SJSA1 (cell line): ENCODE measurements at regions not wholly inside any gene's neighbourhood (a gene's known extent, or its start where the extent isn't known, plus 50 kb on each side); places are given as distances from the start of the nearest gene placed in this dataset.

Experiments used
- DNase-seq, 2 experiments: peaks; one replicate each; pipeline ENCODE4 v3.0.0-alpha.2; 2015 to 2020; ENCODE audit warnings: low spot score in 2 of 2, low read depth in 1 of 2
- H3K27ac ChIP-seq: fragments of 250-450 bp; sonication (Bioruptor Pico); 2 replicates; pipeline ENCODE4 v1.5.1; 2020; ENCODE audit warnings: mild to moderate bottlenecking, moderate library complexity
- H3K27me3 ChIP-seq: fragments of 250-450 bp; sonication (Bioruptor Pico); replicated peaks from 2 replicates; pipeline ENCODE4 v1.5.1; 2020; ENCODE audit warnings: mild to moderate bottlenecking, moderate library complexity
- H3K36me3 ChIP-seq: fragments of 250-450 bp; sonication (Bioruptor Pico); 2 replicates; pipeline ENCODE4 v1.5.1; 2020; ENCODE audit warnings: mild to moderate bottlenecking
- H3K4me1 ChIP-seq: fragments of 250-450 bp; sonication (Bioruptor Pico); replicated peaks from 2 replicates; pipeline ENCODE4 v1.6.1; 2021; ENCODE audit warnings: mild to moderate bottlenecking
- H3K4me3 ChIP-seq: fragments of 250-450 bp; sonication (Bioruptor Pico); 2 replicates; pipeline ENCODE4 v1.5.1; 2020; ENCODE audit warnings: mild to moderate bottlenecking
- H3K9me3 ChIP-seq: fragments of 250-450 bp; sonication (Bioruptor Pico); replicated peaks from 2 replicates; pipeline ENCODE4 v1.5.1; 2020; ENCODE audit warnings: mild to moderate bottlenecking

DNA sequence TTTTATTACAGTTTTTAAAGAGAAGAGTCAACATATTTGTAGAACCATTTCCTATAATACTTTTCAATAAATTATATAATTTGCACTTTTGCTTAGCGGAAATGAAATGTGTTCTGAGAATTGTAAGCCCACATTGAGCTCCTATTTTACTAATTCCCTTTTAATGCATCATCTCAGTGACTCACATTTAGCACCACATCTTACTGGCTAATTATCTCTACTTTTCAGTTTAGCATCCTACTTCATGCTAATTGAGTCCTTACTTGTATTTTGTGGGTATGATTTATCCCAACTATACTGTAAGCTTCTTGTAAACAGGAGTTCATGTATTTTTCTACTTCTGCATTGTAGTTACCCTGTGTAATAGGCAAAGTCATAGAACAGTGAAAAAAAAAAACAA lies 67.5 kb downstream of the TMX1 start:
- Histone ChIP-seq H3K36me3 (no peaks in the 10 kb centered on the region), H3K27me3 (no peaks in the 10 kb centered on the region), H3K4me3 (no peak overlapping the region), H3K4me1 (peaks cover 45% of the 10 kb centered on the region), H3K9me3 (no peaks in the 10 kb centered on the region), H3K27ac (no peak overlapping the region)
- no peak for DNase-seq

GRCh38 chr14:51308866-51309265 lies 68.8 kb downstream of the TMX1 start:
- Histone ChIP-seq H3K27me3 (no peaks in the 10 kb centered on the region), H3K4me3 (no peak overlapping the region), H3K4me1 (peaks cover 35% of the 10 kb centered on the region), H3K36me3 (no peaks in the 10 kb centered on the region), H3K9me3 (no peaks in the 10 kb centered on the region), H3K27ac (no peak overlapping the region)
- no peak for DNase-seq

- no peak overlapping the region for H3K4me3 ChIP-seq
- H3K27me3 ChIP-seq = no peaks in the 10 kb centered on the region
- H3K36me3 ChIP-seq = no peaks in the 10 kb centered on the region
- H3K27ac ChIP-seq = no peak overlapping the region
- no peaks in the 10 kb centered on the region for H3K9me3 ChIP-seq
- no peak for DNase-seq
- peaks cover 36% of the 10 kb centered on the region for H3K4me1 ChIP-seq
Observed at GRCh38 chr14:51310505-51310944, 70.5 kb downstream of the TMX1 start.

GRCh38 chr14:51314321-51315015 lies 74.4 kb downstream of the TMX1 start:
- Histone ChIP-seq H3K4me1 (peaks cover 59% of the 10 kb centered on the region), H3K9me3 (no peaks in the 10 kb centered on the region), H3K27ac (peak overlapping the region; percentile 57), H3K27me3 (no peaks in the 10 kb centered on the region), H3K4me3 (no peak overlapping the region), H3K36me3 (no peaks in the 10 kb centered on the region; the same call in 1 of the 2 replicates)
- DNase-seq = no peak

DNA sequence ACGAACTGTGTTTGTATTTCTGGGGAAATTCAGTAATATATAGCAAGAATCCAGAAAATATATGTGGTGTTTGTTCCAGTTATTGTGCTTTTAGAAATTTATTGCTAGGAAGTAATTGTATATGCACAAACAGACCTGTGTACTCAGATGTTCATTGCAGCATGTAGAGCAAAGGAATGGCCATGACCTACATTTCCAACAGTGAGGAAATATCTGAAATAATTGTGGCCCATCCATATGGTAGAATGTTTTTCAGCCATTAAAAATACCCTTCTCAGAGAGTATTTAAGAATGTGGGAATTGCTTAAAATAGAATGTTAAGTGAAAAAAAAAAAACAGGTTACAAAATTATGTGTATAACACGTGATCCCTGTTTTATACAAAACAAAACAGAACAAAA lies 77.3 kb downstream of the TMX1 start:
- H3K36me3 ChIP-seq = no peaks in the 10 kb centered on the region; the same call in 1 of the 2 replicates
- H3K27ac ChIP-seq = peak overlapping the region; percentile 57
- peaks cover 45% of the 10 kb centered on the region for H3K4me1 ChIP-seq
- H3K4me3 ChIP-seq = no peak overlapping the region
- DNase-seq = no peak
- H3K27me3 ChIP-seq = no peaks in the 10 kb centered on the region
- H3K9me3 ChIP-seq = no peaks in the 10 kb centered on the region

- peaks cover 43% of the 10 kb centered on the region for H3K4me1 ChIP-seq
- no peak for DNase-seq
- H3K9me3 ChIP-seq = no peaks in the 10 kb centered on the region
Observed at GRCh38 chr14:51318813-51319597, 79.0 kb downstream of the TMX1 start.

GRCh38 chr14:51321036-51321435 lies 81.0 kb downstream of the TMX1 start:
- DNase-seq = no peak
- no peaks in the 10 kb centered on the region for H3K9me3 ChIP-seq

More at GRCh38 chr14:51318813-51319597, 79.0 kb downstream of the TMX1 start:
- Histone ChIP-seq H3K27me3 (no peaks in the 10 kb centered on the region), H3K4me3 (no peak overlapping the region), H3K36me3 (no peaks in the 10 kb centered on the region; the same call in 1 of the 2 replicates), H3K27ac (no peak overlapping the region)

DNA sequence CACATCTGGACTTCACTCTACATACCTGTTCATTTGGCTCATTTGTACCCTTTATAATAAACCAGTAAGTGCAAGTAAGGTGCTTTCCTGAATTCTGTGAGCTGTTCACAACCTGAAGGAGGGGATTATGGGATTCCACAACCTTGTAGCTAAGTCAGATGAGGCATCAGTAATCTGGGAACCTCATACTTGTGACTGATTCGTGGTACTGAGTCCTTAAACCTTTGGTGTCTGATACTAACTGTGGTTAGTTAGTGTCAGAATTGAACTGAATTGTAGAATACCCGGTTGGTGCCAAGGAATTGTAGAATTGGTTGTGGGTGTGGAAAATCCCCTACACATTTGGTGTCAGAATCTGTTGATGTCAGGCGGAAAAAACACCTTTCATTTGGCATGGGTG lies 83.4 kb downstream of the TMX1 start:
- H3K4me3 ChIP-seq = no peak overlapping the region
- no peak overlapping the region for H3K27ac ChIP-seq
- no peaks in the 10 kb centered on the region for H3K9me3 ChIP-seq
- DNase-seq = no peak
- H3K36me3 ChIP-seq = no peaks in the 10 kb centered on the region
- H3K27me3 ChIP-seq = no peaks in the 10 kb centered on the region
- peaks cover 17% of the 10 kb centered on the region for H3K4me1 ChIP-seq

More at GRCh38 chr14:51321036-51321435, 81.0 kb downstream of the TMX1 start:
- no peaks in the 10 kb centered on the region; the same call in 1 of the 2 replicates for H3K36me3 ChIP-seq
- no peak overlapping the region for H3K27ac ChIP-seq
- no peaks in the 10 kb centered on the region for H3K27me3 ChIP-seq
- no peak overlapping the region for H3K4me3 ChIP-seq
- peaks cover 23% of the 10 kb centered on the region for H3K4me1 ChIP-seq

GRCh38 chr14:51327376-51327775 lies 87.3 kb downstream of the TMX1 start:
- peak overlapping the region; percentile 51 for H3K27ac ChIP-seq
- no peak overlapping the region for H3K4me3 ChIP-seq
- peaks cover 24% of the 10 kb centered on the region for H3K4me1 ChIP-seq
- peak in 1 of 2 experiments; percentile 40 for DNase-seq
- H3K9me3 ChIP-seq = no peaks in the 10 kb centered on the region
- no peaks in the 10 kb centered on the region for H3K27me3 ChIP-seq
- H3K36me3 ChIP-seq = no peaks in the 10 kb centered on the region

- H3K4me1 ChIP-seq = peaks cover 24% of the 10 kb centered on the region
- no peaks in the 10 kb centered on the region for H3K36me3 ChIP-seq
- peak overlapping the region; percentile 51 for H3K27ac ChIP-seq
- H3K27me3 ChIP-seq = no peaks in the 10 kb centered on the region
- H3K9me3 ChIP-seq = no peaks in the 10 kb centered on the region
- DNase-seq = peak; percentile 77 to 87
- H3K4me3 ChIP-seq = peak overlapping the region; percentile 17
Observed at GRCh38 chr14:51328064-51328771, 88.2 kb downstream of the TMX1 start.

DNA sequence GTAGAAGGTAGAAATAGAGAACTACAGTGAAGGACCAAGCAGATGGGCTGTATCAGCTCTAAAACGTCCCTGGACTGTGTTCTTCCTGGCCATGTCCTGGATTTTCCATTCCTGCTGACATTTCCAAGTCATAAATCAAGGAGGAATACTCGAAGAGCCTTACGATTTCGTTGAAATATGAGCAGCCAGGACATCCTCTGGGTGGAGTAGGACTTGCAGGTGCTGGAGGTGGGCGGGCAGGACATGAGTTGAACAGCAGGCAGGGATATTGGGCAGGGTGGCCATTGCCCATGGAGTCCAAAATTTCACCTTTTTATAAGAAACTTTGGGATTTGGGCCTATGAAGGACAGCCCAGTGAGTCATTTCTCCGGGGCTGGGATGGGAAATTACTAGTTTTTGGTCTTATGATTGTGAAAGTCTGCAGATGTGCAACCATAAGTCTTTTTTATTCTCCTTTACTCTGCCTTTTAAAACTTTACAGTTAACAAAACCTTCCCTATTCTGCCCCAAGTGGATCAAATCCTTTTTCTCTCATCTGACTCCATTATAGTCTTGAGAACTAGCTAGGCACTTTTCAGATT lies 88.8 kb downstream of the TMX1 start:
- no peaks in the 10 kb centered on the region for H3K9me3 ChIP-seq
- H3K36me3 ChIP-seq = no peaks in the 10 kb centered on the region
- peaks cover 24% of the 10 kb centered on the region for H3K4me1 ChIP-seq

DNA sequence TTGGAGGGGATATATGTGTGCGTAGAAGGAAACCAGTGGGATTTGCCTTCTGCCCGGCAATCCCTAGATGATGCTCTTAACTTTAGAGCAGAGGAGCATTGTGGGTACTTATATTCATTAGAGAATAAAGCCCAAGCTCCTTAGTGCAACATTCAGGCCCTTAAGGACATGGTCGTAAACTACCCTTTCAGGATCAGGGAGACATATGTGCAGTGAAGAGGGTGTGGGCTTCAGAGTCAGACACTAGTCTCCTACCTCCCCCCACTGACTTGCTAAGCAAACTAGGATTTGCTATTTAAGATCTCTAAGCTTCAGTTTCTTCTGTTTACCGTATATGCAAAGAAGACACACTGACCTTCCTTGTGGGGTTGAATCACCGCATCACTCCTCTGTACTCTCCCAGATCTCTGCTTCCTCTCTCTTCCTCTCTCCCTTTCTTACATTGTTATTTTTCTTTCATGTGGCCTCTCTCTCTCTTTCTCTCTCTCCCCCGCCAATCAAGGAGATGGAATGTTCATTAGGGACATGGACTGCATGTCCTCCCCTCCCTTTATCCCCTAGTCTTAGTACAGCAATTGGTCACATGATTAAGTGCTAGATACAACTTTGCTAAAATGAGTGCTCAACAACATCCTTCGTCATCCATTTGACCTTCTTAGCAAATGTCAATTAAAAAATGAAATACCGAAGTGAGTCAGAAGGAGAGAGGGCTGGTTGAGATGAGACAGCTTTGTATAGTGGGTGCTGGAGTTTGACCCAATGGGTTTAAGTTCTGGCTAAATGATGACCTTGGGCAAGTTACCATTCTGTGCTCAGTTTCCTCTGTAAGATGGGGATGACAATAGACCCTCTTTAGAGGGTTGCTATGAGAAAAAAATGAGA lies 91.7 kb downstream of the TMX1 start:
- Histone ChIP-seq H3K4me3 (no peak overlapping the region), H3K27me3 (no peaks in the 10 kb centered on the region), H3K36me3 (no peaks in the 10 kb centered on the region), H3K4me1 (peaks cover 22% of the 10 kb centered on the region), H3K27ac (no peak overlapping the region), H3K9me3 (no peaks in the 10 kb centered on the region)
- no peak for DNase-seq

More for the DNA sequence above, 88.8 kb downstream of the TMX1 start:
- Histone ChIP-seq H3K27me3 (no peaks in the 10 kb centered on the region), H3K27ac (peak overlapping the region; percentile 51; the same call in 1 of the 2 replicates), H3K4me3 (no peak overlapping the region)
- no peak for DNase-seq

GRCh38 chr14:51333299-51333698 lies 93.3 kb downstream of the TMX1 start:
- H3K36me3 ChIP-seq = no peaks in the 10 kb centered on the region
- no peak for DNase-seq
- no peaks in the 10 kb centered on the region for H3K27me3 ChIP-seq
- no peak overlapping the region for H3K4me3 ChIP-seq
- peaks cover 8% of the 10 kb centered on the region for H3K4me1 ChIP-seq
- H3K9me3 ChIP-seq = no peaks in the 10 kb centered on the region
- H3K27ac ChIP-seq = no peak overlapping the region
